ENCODE measurements at regions not wholly inside any gene's neighbourhood (a gene's known extent, or its start where the extent isn't known, plus 50 kb on each side); places are given as distances from the start of the nearest gene placed in this dataset.

DNA sequence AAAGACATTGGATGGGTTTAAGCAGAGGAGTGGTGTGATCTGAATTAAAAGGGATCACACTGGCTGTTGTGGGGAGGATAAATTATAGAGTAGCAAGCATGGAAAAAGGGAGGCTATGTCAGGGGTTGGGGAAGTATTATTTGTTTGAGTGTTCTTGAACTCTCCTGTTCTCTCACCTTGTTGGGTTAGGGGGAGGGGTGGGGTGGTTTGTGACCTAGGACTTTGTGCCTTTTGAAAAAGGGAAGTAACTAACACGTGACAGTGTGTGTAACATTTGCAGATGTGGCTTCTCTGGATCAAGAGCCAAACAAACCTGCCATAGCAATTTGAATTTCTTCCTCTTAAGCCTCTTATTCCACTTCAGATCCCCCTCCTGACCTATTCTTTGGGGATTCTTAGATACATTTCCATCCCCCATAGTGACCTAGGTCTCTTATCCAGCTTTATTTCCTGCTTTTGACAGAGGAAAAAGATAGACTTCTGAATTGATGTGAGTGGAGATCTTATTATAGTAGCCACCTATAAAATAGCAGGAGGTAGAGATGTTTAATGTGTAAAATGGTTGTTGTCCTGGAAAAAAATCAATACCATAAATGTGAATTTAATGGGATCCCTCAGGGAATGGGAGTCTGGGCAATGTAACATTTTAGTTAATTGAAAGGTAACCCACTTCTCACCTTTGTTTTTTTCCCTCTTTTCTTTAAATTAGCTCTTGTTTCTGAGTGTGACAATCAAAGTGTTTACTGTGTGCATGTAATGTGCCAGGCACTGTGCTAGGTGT, 120.4 kb downstream of the CT47B1 start:
- ChIA-PET POLR2A (no interaction called here), CTCF (no interaction called here)
- Histone ChIP-seq H3K36me3 (ENCODE audit: control insufficient read depth in 2 of 2, extremely low read depth in 1 of 2, insufficient read depth in 2 of 2, low read length in 2 of 2) (no peaks in the 10 kb centered on the region), H2AFZ (ENCODE audit: low read depth, low read length) (no peak overlapping the region), H4K20me1 (replicated peaks; ENCODE audit: control insufficient read depth, extremely low read depth, insufficient read depth, low read length) (no peaks in the 10 kb centered on the region), H3K4me2 (ENCODE audit: insufficient read depth, low read length) (no peak overlapping the region), H3K4me1 (ENCODE audit: control insufficient read depth, extremely low read depth, insufficient read depth, low read length) (peaks cover under 1% of the 10 kb centered on the region), H3K79me2 (ENCODE audit: control insufficient read depth, insufficient read depth, low read length) (no peaks in the 10 kb centered on the region), H3K9me3 (replicated peaks; ENCODE audit: control insufficient read depth, insufficient read depth, low read length) (no peaks in the 10 kb centered on the region), H3K4me3 (replicated peaks in 1 of 3; ENCODE audit: insufficient read depth in 1 of 3, low read depth in 1 of 3, low read length in 3 of 3) (no peak overlapping the region), H3K27ac (ENCODE audit: insufficient read depth, low read depth, low read length) (no peak overlapping the region), H3K9ac (replicated peaks; ENCODE audit: extremely low read depth, insufficient read depth, low read length) (no peak overlapping the region), H3K9me1 (replicated peaks; ENCODE audit: control insufficient read depth, extremely low read depth, insufficient read depth, low read length) (no peaks in the 10 kb centered on the region), H3K27me3 (ENCODE audit: control insufficient read depth in 2 of 2, insufficient read depth in 2 of 2, low read length in 2 of 2) (no peaks in the 10 kb centered on the region)
- no peak for TF ChIP-seq POLR2A (IDR thresholded peaks at IDR 0.05; ENCODE audit: low read depth, low read length)
- no peak for TF ChIP-seq FOS (IDR thresholded peaks at IDR 0.05; ENCODE audit: borderline replicate concordance, insufficient read depth, low read length)
- no peak for TF ChIP-seq JUN (IDR thresholded peaks at IDR 0.05; ENCODE audit: borderline replicate concordance, insufficient read depth, insufficient read length, low read depth)
- no peak for TF ChIP-seq MYC (IDR thresholded peaks at IDR 0.05; ENCODE audit: low read depth, low read length)
- TF ChIP-seq GATA2 (IDR thresholded peaks at IDR 0.05; ENCODE audit: insufficient read depth, insufficient read length, low read depth, low read length): no peak
- no peak for TF ChIP-seq POLR2AphosphoS5 (IDR thresholded peaks at IDR 0.05; ENCODE audit: insufficient read depth, low read depth, low read length)
- no peak for TF ChIP-seq CTCF (IDR thresholded peaks at IDR 0.05; ENCODE audit: extremely low read depth in 1 of 2, insufficient read depth in 1 of 2, low read depth in 1 of 2, low read length in 2 of 2)
- TF ChIP-seq MAX (IDR thresholded peaks at IDR 0.05; ENCODE audit: insufficient read depth, insufficient read length): no peak
- TF ChIP-seq EZH2 (IDR thresholded peaks at IDR 0.05; ENCODE audit: borderline replicate concordance, low read depth, low read length, severe bottlenecking): no peak
- intact Hi-C loops (cut with micrococcal nuclease): no loop called here
- DNase-seq (ENCODE audit: low read depth, low spot score) (no peak), FAIRE-seq (no peak)
- BruUV-seq (replicated peaks): no TSS peak
- dilution Hi-C loops (cut with MboI; ENCODE audit: extremely low pct_ligation_motif_present, low sequenced_read_pairs): no loop called here
